ENCODE measurements at regions not wholly inside any gene's neighbourhood (a gene's known extent, or its start where the extent isn't known, plus 50 kb on each side); places are given as distances from the start of the nearest gene placed in this dataset.
"Not testable (repeated sequence)": the region's sequence is repeated elsewhere in the genome, so short reads cannot be mapped to it uniquely, and the experiment has no call there.

- no peak for DNase-seq (ENCODE audit: low spot score)
Observed at GRCh38 chr1:221567859-221568507, 173.9 kb downstream of the DUSP10 start.

- DNase-seq (ENCODE audit: low spot score), result no peak
Observed at GRCh38 chr1:221573756-221574155, 168.1 kb downstream of the DUSP10 start.

GRCh38 chr1:221574529-221574928 lies 167.4 kb downstream of the DUSP10 start:
- peak; percentile 21 for DNase-seq (ENCODE audit: low spot score)

GRCh38 chr1:221575605-221576004 lies 166.3 kb downstream of the DUSP10 start:
- DNase-seq (ENCODE audit: low spot score), result no peak

GRCh38 chr1:221576268-221576667 lies 165.6 kb downstream of the DUSP10 start:
- DNase-seq (ENCODE audit: low spot score), result peak; percentile 81

- DNase-seq (ENCODE audit: low spot score), result no peak
Observed at GRCh38 chr1:221583465-221583864, 158.4 kb downstream of the DUSP10 start.

GRCh38 chr1:221587013-221587412 lies 154.9 kb downstream of the DUSP10 start:
- DNase-seq (ENCODE audit: low spot score), result not testable (repeated sequence)

- DNase-seq (ENCODE audit: low spot score), result not testable (repeated sequence)
Observed at GRCh38 chr1:221591250-221591649, 150.6 kb downstream of the DUSP10 start.

GRCh38 chr1:221594576-221594975 lies 147.3 kb downstream of the DUSP10 start:
- no peak for DNase-seq (ENCODE audit: low spot score)

GRCh38 chr1:221598122-221598521 lies 143.8 kb downstream of the DUSP10 start:
- DNase-seq (ENCODE audit: low spot score), result no peak

GRCh38 chr1:221601166-221601565 lies 140.7 kb downstream of the DUSP10 start:
- DNase-seq (ENCODE audit: low spot score), result no peak

- no peak for DNase-seq (ENCODE audit: low spot score)
Observed at GRCh38 chr1:221602830-221603229, 139.1 kb downstream of the DUSP10 start.

- not testable (repeated sequence) for DNase-seq (ENCODE audit: low spot score)
Observed at GRCh38 chr1:221604390-221604789, 137.5 kb downstream of the DUSP10 start.

GRCh38 chr1:221604948-221605347 lies 136.9 kb downstream of the DUSP10 start:
- DNase-seq (ENCODE audit: low spot score), result no peak

- no peak for DNase-seq (ENCODE audit: low spot score)
Observed at GRCh38 chr1:221605569-221605968, 136.3 kb downstream of the DUSP10 start.

GRCh38 chr1:221606256-221606655 lies 135.6 kb downstream of the DUSP10 start:
- DNase-seq (ENCODE audit: low spot score), result no peak

- DNase-seq (ENCODE audit: low spot score), result no peak
Observed at GRCh38 chr1:221608835-221609320, 133.0 kb downstream of the DUSP10 start.

- DNase-seq (ENCODE audit: low spot score), result no peak
Observed at GRCh38 chr1:221611656-221612046, 130.2 kb downstream of the DUSP10 start.

GRCh38 chr1:221612047-221612777 lies 129.7 kb downstream of the DUSP10 start:
- DNase-seq (ENCODE audit: low spot score), result peak; percentile 94

- no peak for DNase-seq (ENCODE audit: low spot score)
Observed at GRCh38 chr1:221620437-221621384, 121.2 kb downstream of the DUSP10 start.

GRCh38 chr1:221621683-221622082 lies 120.2 kb downstream of the DUSP10 start:
- DNase-seq (ENCODE audit: low spot score), result no peak

GRCh38 chr1:221622389-221622788 lies 119.5 kb downstream of the DUSP10 start:
- no peak for DNase-seq (ENCODE audit: low spot score)

All from A172 (cell line).